K562 (cell line): ENCODE measurements at regions not wholly inside any gene's neighbourhood (a gene's known extent, or its start where the extent isn't known, plus 50 kb on each side); places are given as distances from the start of the nearest gene placed in this dataset.

Source experiments
- ATAC-seq: fragments of 200-7000 bp; cut with Tn5 transposase; 3 replicates; pipeline ENCODE4 v1.9.1; 2020; ENCODE audit warnings: moderate library complexity
- BruUV-seq: library from RNA; stranded (reverse); fragments of 400-500 nt; replicated peaks from 2 replicates; lab custom pipeline; 2021; lab: Mats Ljungman, UMichigan
- CTCF ChIA-PET: fragments of 300-600 bp; formaldehyde crosslinking; extraction: SDS; loops from one replicate; lab custom pipeline; 2021; ENCODE audit warnings: low intra/inter-chr PET ratio; lab: Yijun Ruan, JAX
- POLR2A ChIA-PET: fragments of 300-600, 350-650 bp; sonication (Branson Sonifier 250); formaldehyde crosslinking; extraction: SDS; loops from one replicate; lab custom pipeline; 2021; ENCODE audit warnings: antibody characterized with exemption, inconsistent platforms; lab: Yijun Ruan, JAX
- DNase-seq, 4 experiments: peaks; one replicate each; pipeline versions ENCODE4 v3.0.0 to v3.0.0-alpha.2; 2011 to 2018; ENCODE audit warnings: low spot score in 3 of 4, mixed read lengths in 3 of 4; ENCODE audit errors: extremely low read depth in 1 of 4
- FAIRE-seq: peaks from 2 replicates; lab custom pipeline; 2011; peaks lifted over from hg19 to GRCh38; lab: Jason Lieb, UNC
- H2AFZ ChIP-seq: 2 replicates; pipeline ENCODE4 v1.6.0; 2011; ENCODE audit warnings: low read depth, low read length, control low read depth, inconsistent platforms
- H3K27ac ChIP-seq: fragments of 200-600 bp; 3 replicates; pipeline ENCODE4 v1.8.0; 2011; ENCODE audit warnings: low read depth, mild to moderate bottlenecking, control low read depth, inconsistent platforms, low read length, moderate library complexity, mixed read lengths; ENCODE audit errors: extremely low read depth
- H3K27me3 ChIP-seq, 2 experiments: fragments of 300-600 bp in 1 of 2; 2 replicates in 1 of 2; 3 replicates in 1 of 2; pipeline versions ENCODE4 v1.6.0 to v1.8.0; 2011; ENCODE audit warnings: inconsistent platforms in 2 of 2, low read length in 2 of 2, mild to moderate bottlenecking in 1 of 2, mixed read lengths in 1 of 2, moderate library complexity in 1 of 2; ENCODE audit not compliant: control insufficient read depth in 2 of 2, insufficient read depth in 2 of 2
- H3K36me3 ChIP-seq: fragments of 300-600 bp; 3 replicates; pipeline ENCODE4 v1.8.0; 2011; ENCODE audit warnings: mild to moderate bottlenecking, low read length, inconsistent platforms; ENCODE audit not compliant: control insufficient read depth, insufficient read depth
- H3K4me1 ChIP-seq, 2 experiments: fragments of 200-600 bp in 1 of 2; replicated peaks in 1 of 2; 2 replicates in 1 of 2; 3 replicates in 1 of 2; pipeline versions ENCODE4 v1.5.1 to v1.8.0; 2011; ENCODE audit warnings: inconsistent platforms in 2 of 2, low read length in 2 of 2, mild to moderate bottlenecking in 1 of 2, mixed read lengths in 1 of 2, moderate library complexity in 1 of 2; ENCODE audit not compliant: control insufficient read depth in 2 of 2, insufficient read depth in 2 of 2
- H3K4me2 ChIP-seq: 2 replicates; pipeline ENCODE4 v1.6.1; 2011; ENCODE audit warnings: low read length, control low read depth, inconsistent platforms, mixed read lengths; ENCODE audit not compliant: insufficient read depth
- H3K4me3 ChIP-seq: fragments of 200-600 bp; sonication (generic), shearing (Covaris generic); 2 replicates; pipeline ENCODE4 v1.5.1; 2016; ENCODE audit warnings: control low read depth, inconsistent platforms
- H3K79me2 ChIP-seq: fragments of 200-600 bp; 3 replicates; pipeline ENCODE4 v1.8.0; 2011; ENCODE audit warnings: low read length, inconsistent platforms; ENCODE audit not compliant: control insufficient read depth, insufficient read depth
- H3K9ac ChIP-seq, 2 experiments: 2 replicates each; pipeline versions ENCODE4 v1.6.0 to v1.6.1; 2011; ENCODE audit warnings: low read depth in 2 of 2, low read length in 2 of 2, control low read depth in 1 of 2, inconsistent platforms in 1 of 2, mild to moderate bottlenecking in 1 of 2, mixed read lengths in 1 of 2; ENCODE audit not compliant: insufficient read depth in 1 of 2
- H3K9me1 ChIP-seq: one replicate; pipeline ENCODE4 v1.6.0; 2011; ENCODE audit warnings: inconsistent platforms, mild to moderate bottlenecking, low read length, moderate library complexity; ENCODE audit not compliant: control insufficient read depth, insufficient read depth
- H3K9me3 ChIP-seq: replicated peaks from 2 replicates; pipeline ENCODE4 v1.5.1; 2011; ENCODE audit warnings: low read depth, low read length, inconsistent platforms; ENCODE audit not compliant: control insufficient read depth, insufficient read depth
- H4K20me1 ChIP-seq: replicated peaks from 2 replicates; pipeline ENCODE4 v1.6.1; 2011; ENCODE audit warnings: low read length, inconsistent platforms, mixed read lengths; ENCODE audit not compliant: control insufficient read depth, insufficient read depth
- NCOA4 ChIP-seq: fragments of 450-650 bp; IDR thresholded peaks from 2 replicates; pipeline ENCODE4 v1.6.1; 2018; ENCODE audit warnings: mild to moderate bottlenecking; ENCODE audit not compliant: partially characterized antibody
- NFXL1 ChIP-seq: fragments of 450-650 bp; formaldehyde crosslinking; IDR thresholded peaks from 2 replicates; pipeline ENCODE4 v1.4.0; 2021; ENCODE audit warnings: mild to moderate bottlenecking
- PHF20 ChIP-seq: fragments of 450-650 bp; IDR thresholded peaks from 2 replicates; pipeline ENCODE4 v1.6.1; 2018; ENCODE audit not compliant: partially characterized antibody
- RUNX1 ChIP-seq: sonication (generic); IDR thresholded peaks from 2 replicates; pipeline ENCODE4 v1.6.1; 2016; ENCODE audit warnings: antibody characterized with exemption, low read depth
- TCF7L2 ChIP-seq: fragments of 150-350 bp; IDR thresholded peaks from 2 replicates; pipeline ENCODE4 v1.6.1; 2016; ENCODE audit warnings: low read depth, mild to moderate bottlenecking, low read length, moderate library complexity
- ZBTB8A ChIP-seq: fragments of 450-650 bp; IDR thresholded peaks from 2 replicates; pipeline ENCODE4 v1.6.1; 2018; ENCODE audit warnings: mild to moderate bottlenecking, moderate library complexity; ENCODE audit not compliant: partially characterized antibody
- ZNF165 ChIP-seq: fragments of 250-450 bp; sonication (Bioruptor Pico); IDR thresholded peaks from 2 replicates; pipeline ENCODE4 v1.4.0; 2020; ENCODE audit warnings: borderline replicate concordance
- in situ Hi-C: fragments of 300-500 bp; cut with MboI; formaldehyde crosslinking; loops from 4 replicates; pipeline ENCODE4 v1.15.0; 2018; ENCODE audit warnings: inconsistent platforms, mixed read lengths
- intact Hi-C: fragments of 100-400 bp; cut with micrococcal nuclease; formaldehyde crosslinking; loops from 2 replicates; pipeline ENCODE4 v1.14.2; 2022
- TF ChIP-seq, protein P1 (sequence below): fragments of 250-450 bp; sonication (Bioruptor Pico); IDR thresholded peaks from 2 replicates; pipeline ENCODE4 v1.5.0; 2021

DNA sequence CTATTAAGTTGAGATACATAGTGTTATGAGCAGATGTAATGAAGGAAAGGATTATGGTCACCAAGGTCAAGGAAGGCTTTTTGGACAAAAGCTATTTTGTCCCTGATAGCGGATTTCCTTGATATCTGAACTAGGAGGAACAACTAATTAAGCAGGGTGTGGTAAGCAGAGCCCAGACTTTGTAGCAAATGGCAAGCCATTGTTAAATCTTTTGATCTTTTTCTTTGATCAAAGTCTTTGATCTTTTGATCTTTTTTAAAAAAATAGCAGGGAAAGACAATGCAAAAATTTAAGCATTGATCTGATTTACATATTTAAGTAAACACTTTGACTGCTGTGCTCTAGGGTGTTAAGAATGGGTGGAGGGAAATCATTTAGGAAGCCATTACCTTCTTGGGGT is 1242.0 kb downstream of the MAT2B start (continued):
- no peak for TF ChIP-seq TCF7L2

DNA sequence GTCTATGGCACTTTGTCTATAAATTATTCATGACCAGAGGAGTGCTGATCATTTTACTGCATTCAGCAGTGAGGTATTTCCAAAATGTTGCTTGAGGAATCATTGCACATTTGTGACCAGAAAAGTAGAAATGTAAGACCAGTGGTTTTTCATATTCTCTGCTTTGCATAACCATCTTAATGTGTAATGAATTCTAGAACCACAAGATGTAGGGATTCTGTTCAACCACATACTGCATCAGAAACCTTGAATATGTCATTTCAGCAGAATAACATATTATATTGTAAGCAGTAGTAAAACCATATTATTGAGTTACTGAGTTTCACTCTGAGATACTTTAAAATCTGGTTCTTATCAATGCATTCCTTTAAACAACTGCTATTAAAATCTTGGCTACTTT is 1243.4 kb downstream of the MAT2B start:
- DNase-seq (no peak), ATAC-seq (no peak), FAIRE-seq (no peak)
- intact Hi-C loops = no loop called here
- Histone ChIP-seq H3K9me1 (no peaks in the 10 kb centered on the region), H2AFZ (no peak overlapping the region), H3K79me2 (no peaks in the 10 kb centered on the region), H3K4me2 (no peak overlapping the region), H3K4me3 (no peak overlapping the region), H3K9ac (no peak overlapping the region), H3K27me3 (no peaks in the 10 kb centered on the region), H3K36me3 (no peaks in the 10 kb centered on the region), H3K27ac (no peak overlapping the region), H4K20me1 (no peaks in the 10 kb centered on the region), H3K4me1 (no peaks in the 10 kb centered on the region), H3K9me3 (no peaks in the 10 kb centered on the region)
- BruUV-seq = no TSS peak
- in situ Hi-C loops = no loop called here
- CTCF ChIA-PET = no interaction called here
- no peak for TF ChIP-seq PHF20
- TF ChIP-seq ZNF165 (CRISPR knock-in tag) = no peak
- no peak for TF ChIP-seq RUNX1
- TF ChIP-seq NCOA4 = no peak
- TF ChIP-seq, protein P1, sequence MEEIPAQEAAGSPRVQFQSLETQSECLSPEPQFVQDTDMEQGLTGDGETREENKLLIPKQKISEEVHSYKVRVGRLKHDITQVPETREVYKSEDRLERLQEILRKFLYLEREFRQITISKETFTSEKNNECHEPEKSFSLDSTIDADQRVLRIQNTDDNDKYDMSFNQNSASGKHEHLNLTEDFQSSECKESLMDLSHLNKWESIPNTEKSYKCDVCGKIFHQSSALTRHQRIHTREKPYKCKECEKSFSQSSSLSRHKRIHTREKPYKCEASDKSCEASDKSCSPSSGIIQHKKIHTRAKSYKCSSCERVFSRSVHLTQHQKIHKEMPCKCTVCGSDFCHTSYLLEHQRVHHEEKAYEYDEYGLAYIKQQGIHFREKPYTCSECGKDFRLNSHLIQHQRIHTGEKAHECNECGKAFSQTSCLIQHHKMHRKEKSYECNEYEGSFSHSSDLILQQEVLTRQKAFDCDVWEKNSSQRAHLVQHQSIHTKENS (CRISPR knock-in tag) = no peak
- no peak for TF ChIP-seq NFXL1 (CRISPR knock-in tag)
- no peak for TF ChIP-seq ZBTB8A
- POLR2A ChIA-PET = no interaction called here
